ENCODE measurements at regions not wholly inside any gene's neighbourhood (a gene's known extent, or its start where the extent isn't known, plus 50 kb on each side); places are given as distances from the start of the nearest gene placed in this dataset.

GRCh38 chr10:88122576-88122975 lies 259.2 kb downstream of the PTEN start:
- no peak overlapping the region for H3K27ac Mint-ChIP-seq (ENCODE audit: unreplicated experiment)
- TF ChIP-seq CTCF (IDR thresholded peaks at IDR 0.05; ENCODE audit: unreplicated experiment): no peak
- DNase-seq: no peak
- H3K27me3 Mint-ChIP-seq (ENCODE audit: unreplicated experiment): no peaks in the 10 kb centered on the region
- H3K9me3 Mint-ChIP-seq (ENCODE audit: low read depth, unreplicated experiment): no peaks in the 10 kb centered on the region
- H3K36me3 Mint-ChIP-seq (ENCODE audit: insufficient read depth, unreplicated experiment): no peaks in the 10 kb centered on the region
- CTCF ChIA-PET: no interaction called here
- BruUV-seq (replicated peaks): no TSS peak
- intact Hi-C loops (cut with micrococcal nuclease; ENCODE audit: unreplicated experiment): no loop called here
- H3K4me1 Mint-ChIP-seq (ENCODE audit: low read depth, unreplicated experiment): no peaks in the 10 kb centered on the region
- no peak overlapping the region for H3K4me3 Mint-ChIP-seq (ENCODE audit: low read depth, unreplicated experiment)

- no peak overlapping the region for H3K27ac Mint-ChIP-seq (ENCODE audit: unreplicated experiment)
- no TSS peak for BruUV-seq (replicated peaks)
- TF ChIP-seq CTCF (IDR thresholded peaks at IDR 0.05; ENCODE audit: unreplicated experiment): no peak
- no peaks in the 10 kb centered on the region for H3K9me3 Mint-ChIP-seq (ENCODE audit: low read depth, unreplicated experiment)
- CTCF ChIA-PET: no interaction called here
- DNase-seq: no peak
- no peaks in the 10 kb centered on the region for H3K27me3 Mint-ChIP-seq (ENCODE audit: unreplicated experiment)
- H3K36me3 Mint-ChIP-seq (ENCODE audit: insufficient read depth, unreplicated experiment): no peaks in the 10 kb centered on the region
- no peak overlapping the region for H3K4me3 Mint-ChIP-seq (ENCODE audit: low read depth, unreplicated experiment)
- no peaks in the 10 kb centered on the region for H3K4me1 Mint-ChIP-seq (ENCODE audit: low read depth, unreplicated experiment)
- intact Hi-C loops (cut with micrococcal nuclease; ENCODE audit: unreplicated experiment): no loop called here
Observed at GRCh38 chr10:88125766-88126165, 262.3 kb downstream of the PTEN start.

GRCh38 chr10:88126699-88127098 lies 263.3 kb downstream of the PTEN start:
- CTCF ChIA-PET: no interaction called here
- BruUV-seq (replicated peaks): no TSS peak
- H3K9me3 Mint-ChIP-seq (ENCODE audit: low read depth, unreplicated experiment): no peaks in the 10 kb centered on the region
- no peaks in the 10 kb centered on the region for H3K36me3 Mint-ChIP-seq (ENCODE audit: insufficient read depth, unreplicated experiment)
- H3K27ac Mint-ChIP-seq (ENCODE audit: unreplicated experiment): no peak overlapping the region
- H3K4me1 Mint-ChIP-seq (ENCODE audit: low read depth, unreplicated experiment): no peaks in the 10 kb centered on the region
- intact Hi-C loops (cut with micrococcal nuclease; ENCODE audit: unreplicated experiment): no loop called here
- no peak for TF ChIP-seq CTCF (IDR thresholded peaks at IDR 0.05; ENCODE audit: unreplicated experiment)
- H3K4me3 Mint-ChIP-seq (ENCODE audit: low read depth, unreplicated experiment): no peak overlapping the region
- no peaks in the 10 kb centered on the region for H3K27me3 Mint-ChIP-seq (ENCODE audit: unreplicated experiment)
- no peak for DNase-seq

- no peak for DNase-seq
- no peaks in the 10 kb centered on the region for H3K27me3 Mint-ChIP-seq (ENCODE audit: unreplicated experiment)
- no peak overlapping the region for H3K4me3 Mint-ChIP-seq (ENCODE audit: low read depth, unreplicated experiment)
- TF ChIP-seq CTCF (IDR thresholded peaks at IDR 0.05; ENCODE audit: unreplicated experiment): no peak
- intact Hi-C loops (cut with micrococcal nuclease; ENCODE audit: unreplicated experiment): no loop called here
- CTCF ChIA-PET: no interaction called here
- no peaks in the 10 kb centered on the region for H3K9me3 Mint-ChIP-seq (ENCODE audit: low read depth, unreplicated experiment)
- no TSS peak for BruUV-seq (replicated peaks)
- no peak overlapping the region for H3K27ac Mint-ChIP-seq (ENCODE audit: unreplicated experiment)
- H3K36me3 Mint-ChIP-seq (ENCODE audit: insufficient read depth, unreplicated experiment): no peaks in the 10 kb centered on the region
- H3K4me1 Mint-ChIP-seq (ENCODE audit: low read depth, unreplicated experiment): no peaks in the 10 kb centered on the region
Observed at GRCh38 chr10:88127269-88127668, 263.8 kb downstream of the PTEN start.

- H3K27me3 Mint-ChIP-seq (ENCODE audit: unreplicated experiment): no peaks in the 10 kb centered on the region
- H3K4me1 Mint-ChIP-seq (ENCODE audit: low read depth, unreplicated experiment): no peaks in the 10 kb centered on the region
- H3K36me3 Mint-ChIP-seq (ENCODE audit: insufficient read depth, unreplicated experiment): no peaks in the 10 kb centered on the region
- no peak overlapping the region for H3K27ac Mint-ChIP-seq (ENCODE audit: unreplicated experiment)
- intact Hi-C loops (cut with micrococcal nuclease; ENCODE audit: unreplicated experiment): no loop called here
- H3K9me3 Mint-ChIP-seq (ENCODE audit: low read depth, unreplicated experiment): no peaks in the 10 kb centered on the region
- no TSS peak for BruUV-seq (replicated peaks)
- TF ChIP-seq CTCF (IDR thresholded peaks at IDR 0.05; ENCODE audit: unreplicated experiment): no peak
- H3K4me3 Mint-ChIP-seq (ENCODE audit: low read depth, unreplicated experiment): no peak overlapping the region
- DNase-seq: no peak
- CTCF ChIA-PET: no interaction called here
Observed at GRCh38 chr10:88127766-88128165, 264.3 kb downstream of the PTEN start.

All from Calu3 (cell line).